Muscle of arm (tissue), 1 donor: ENCODE measurements at regions not wholly inside any gene's neighbourhood (a gene's known extent, or its start where the extent isn't known, plus 50 kb on each side); places are given as distances from the start of the nearest gene placed in this dataset.
"Not testable (repeated sequence)": the region's sequence is repeated elsewhere in the genome, so short reads cannot be mapped to it uniquely, and the experiment has no call there.

Experiments
- DNase-seq: peaks from one replicate; pipeline ENCODE4 v3.0.0-alpha.2; 2013

DNA sequence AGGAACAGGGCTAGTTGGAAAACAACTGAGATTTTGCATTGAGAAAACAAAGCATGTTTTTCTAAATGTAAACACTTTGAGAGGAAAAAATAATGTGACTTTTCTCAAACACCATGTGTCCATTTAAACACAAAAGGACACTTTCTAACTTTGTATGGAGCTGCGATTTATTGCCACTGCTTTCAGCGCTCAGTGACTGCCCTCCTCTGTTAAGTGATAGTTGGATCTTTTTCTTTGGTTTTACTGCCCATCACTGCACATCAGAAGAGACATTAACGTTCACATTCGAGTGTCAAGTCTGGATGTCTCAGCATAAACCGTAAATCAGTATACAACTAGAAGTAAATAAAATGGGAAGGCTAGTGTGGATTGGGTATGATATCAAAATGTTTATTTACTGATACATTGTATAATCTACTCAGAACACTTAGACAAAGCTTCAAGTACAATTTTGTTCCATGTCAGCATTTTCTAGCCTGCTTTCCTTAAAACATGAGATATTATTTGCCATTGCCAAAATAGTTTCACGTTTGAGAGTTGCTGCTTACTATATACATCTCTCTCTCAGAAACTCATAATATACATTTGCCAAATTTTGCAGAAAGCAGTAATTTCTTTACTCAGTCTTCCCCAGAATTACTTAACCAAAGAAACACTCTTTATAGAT is 237.6 kb downstream of the IKZF2 start:
- no peak for DNase-seq

DNA sequence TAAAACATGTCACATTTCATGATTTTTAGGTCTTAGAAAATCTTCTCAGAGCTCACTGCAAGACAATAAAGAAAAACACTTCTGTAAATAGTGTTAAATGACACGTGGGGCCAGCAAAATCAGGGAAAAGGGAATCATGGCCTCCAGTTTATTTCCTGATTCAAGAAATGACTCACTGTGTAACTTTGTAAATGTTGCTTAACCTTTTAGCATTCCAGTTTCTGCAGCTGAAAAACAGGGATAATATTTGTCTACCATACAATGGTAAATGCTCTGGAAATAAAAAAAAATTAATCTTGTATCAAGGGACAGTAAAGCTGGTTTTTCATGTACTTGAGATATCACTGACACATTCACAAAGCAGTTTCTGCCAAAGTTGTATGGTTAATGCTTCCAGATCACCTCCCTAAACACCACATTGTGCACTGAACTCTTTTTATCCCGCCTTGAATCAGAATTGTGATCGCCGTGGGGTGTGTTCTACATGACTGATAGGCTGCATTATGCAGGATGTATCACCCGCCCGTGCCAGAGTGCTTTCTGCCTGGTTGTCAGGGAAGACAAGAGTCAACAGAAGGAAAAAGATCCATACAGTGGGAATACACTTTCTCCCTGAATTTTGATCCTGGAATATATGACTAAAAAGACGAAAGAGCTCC is 238.8 kb downstream of the IKZF2 start:
- no peak for DNase-seq

DNA sequence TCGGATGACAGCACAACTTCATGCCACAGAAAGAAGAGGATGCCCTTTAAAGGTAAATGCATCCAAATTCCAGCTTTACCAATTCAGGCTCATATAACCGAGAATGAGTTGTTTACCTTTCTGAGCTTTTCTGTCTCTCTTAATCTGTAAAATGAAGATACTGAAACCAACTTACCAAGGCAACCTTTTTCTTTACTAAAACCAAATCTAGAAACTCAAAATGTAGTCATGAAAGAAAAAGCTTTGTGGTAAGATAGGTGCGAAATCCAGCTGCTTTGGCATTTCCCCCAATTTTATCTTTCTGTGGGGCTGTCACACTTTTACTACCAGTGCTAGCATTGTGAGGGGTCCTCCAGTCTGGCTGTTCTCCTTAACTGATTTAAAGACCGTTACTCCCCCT is 240.4 kb downstream of the IKZF2 start:
- DNase-seq: no peak

DNA sequence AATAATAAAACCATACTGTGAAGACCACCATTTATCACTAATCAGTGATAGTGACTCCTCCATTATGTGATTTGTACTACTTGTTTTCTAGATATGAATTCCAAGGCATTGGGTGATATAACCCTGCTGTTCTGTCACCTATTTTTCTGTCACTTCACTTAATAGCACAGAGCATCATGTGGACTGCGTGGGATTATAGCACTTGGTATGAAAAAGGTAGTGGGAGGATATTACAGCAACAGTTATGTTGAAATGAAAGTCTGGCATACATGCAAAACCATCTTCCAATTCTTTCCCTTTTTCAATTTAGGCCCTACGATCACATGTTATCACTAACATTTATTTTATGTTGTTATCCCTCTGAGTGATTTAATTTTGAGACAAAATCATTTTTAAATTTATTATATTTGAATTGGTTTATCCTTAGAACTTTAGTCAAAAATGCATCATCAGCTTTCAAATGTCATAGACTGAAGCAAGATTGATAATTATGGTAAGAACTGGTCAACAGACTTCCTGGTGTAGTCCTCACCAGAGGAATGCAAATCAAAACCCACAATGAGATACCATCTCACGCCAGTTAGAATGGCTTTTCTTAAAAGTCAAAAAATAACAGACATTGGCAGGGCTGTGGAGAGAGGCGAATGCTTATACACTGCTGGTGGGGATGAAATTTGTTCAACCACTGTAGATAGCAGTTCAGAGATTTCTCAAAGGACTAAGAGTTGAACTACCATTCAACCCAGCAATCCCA is 242.6 kb downstream of the IKZF2 start:
- no peak for DNase-seq

DNA sequence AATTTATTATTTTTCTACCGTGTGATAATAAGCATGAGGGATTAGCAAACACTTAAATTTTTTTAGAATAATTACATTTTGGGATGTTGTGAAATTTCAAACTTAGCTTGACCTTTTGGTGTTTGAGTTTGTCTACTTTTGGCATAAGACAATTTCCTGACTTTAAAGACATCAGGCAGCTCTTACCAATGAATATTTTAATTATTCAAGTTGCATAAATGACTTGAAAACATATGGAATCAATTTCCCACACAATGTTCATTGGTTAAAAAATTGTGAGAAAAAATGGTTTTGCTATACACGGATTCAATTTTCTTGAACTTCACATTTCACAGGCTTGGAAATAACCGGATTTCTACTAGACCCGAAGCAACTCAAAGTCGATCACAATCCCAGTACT is 243.4 kb downstream of the IKZF2 start:
- no peak for DNase-seq

DNA sequence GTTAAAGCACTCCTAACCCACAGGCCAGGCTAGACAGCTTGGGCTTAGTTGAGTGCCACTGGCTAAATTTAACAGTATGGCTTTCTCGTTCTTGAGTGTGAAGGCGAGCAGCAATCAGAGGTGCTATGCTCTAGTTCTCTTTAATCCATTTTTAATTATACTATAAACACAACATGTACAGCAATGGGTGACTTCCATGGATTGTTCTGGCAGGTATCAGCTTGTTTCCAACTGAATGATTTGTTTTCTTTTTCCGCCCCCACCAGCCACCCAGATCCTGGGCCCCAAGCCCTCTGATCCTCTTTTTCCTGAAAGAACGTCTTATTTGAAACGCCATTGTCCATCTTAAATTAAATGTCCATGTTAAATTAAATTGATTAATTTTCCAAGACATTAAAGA is 244.8 kb downstream of the IKZF2 start:
- no peak for DNase-seq

DNA sequence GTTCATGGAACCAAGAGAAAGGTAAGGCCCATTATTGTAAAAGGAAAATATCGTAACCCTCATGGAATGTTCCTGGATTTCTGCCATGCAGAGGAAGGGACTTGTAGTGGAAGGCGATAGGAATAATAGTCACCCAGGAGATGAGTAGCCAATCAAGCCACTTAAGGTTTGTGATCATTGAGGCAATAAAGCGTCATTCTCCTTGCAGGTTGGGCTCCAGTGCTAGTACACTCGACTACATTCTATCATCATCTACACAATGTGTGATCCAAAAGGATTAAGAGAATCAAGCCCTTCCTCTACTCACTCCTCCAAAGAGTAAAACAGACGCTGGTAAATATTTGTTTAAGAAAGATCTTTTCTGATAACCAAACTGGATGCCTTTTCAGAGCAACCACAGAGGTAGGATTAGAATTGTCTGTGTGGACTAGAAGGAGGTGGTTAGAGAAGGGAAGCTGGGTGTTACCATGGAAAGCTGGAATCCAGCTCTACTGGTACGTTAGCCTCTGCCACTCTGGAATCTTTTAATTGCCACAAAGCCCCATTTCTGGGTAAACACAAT is 245.7 kb downstream of the IKZF2 start:
- DNase-seq: no peak

DNA sequence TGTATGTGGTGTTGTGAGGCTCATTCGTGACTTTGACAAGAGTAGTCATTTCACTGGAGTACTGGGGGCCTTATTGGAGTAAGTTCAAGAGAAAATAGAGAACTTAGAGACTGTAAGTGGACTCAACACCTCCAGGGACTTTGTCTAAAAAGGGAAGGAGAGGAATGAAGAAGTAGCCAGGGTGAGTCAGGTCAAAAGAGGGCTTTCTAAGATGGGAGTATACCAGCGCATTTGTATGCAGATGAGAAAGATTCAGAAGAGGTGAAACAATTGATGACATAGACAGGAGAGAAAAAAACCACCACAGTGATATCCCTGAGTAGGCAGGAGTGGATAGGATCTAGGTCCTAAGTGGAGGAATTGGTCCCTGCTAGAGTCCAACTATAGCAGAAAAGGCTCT is 246.8 kb downstream of the IKZF2 start:
- DNase-seq: no peak

DNA sequence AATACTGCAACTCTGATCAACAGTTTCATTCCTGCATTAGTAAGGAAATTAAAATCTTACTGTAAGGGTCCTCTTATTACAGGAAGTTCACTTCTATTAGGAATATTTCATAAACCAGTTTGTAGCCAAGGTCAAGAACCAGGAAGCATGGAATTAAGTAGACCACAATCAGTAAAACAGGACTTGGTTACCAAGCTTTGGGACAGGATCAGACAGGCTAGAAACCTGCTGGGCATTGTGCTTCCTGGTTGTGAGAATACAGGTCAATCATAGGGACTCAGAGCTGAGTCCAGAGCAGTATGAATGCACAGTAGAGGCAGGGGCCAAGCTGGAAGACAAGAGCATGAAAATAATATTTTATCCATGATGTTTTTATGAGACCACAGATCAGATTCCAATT is 248.0 kb downstream of the IKZF2 start:
- no peak for DNase-seq

DNA sequence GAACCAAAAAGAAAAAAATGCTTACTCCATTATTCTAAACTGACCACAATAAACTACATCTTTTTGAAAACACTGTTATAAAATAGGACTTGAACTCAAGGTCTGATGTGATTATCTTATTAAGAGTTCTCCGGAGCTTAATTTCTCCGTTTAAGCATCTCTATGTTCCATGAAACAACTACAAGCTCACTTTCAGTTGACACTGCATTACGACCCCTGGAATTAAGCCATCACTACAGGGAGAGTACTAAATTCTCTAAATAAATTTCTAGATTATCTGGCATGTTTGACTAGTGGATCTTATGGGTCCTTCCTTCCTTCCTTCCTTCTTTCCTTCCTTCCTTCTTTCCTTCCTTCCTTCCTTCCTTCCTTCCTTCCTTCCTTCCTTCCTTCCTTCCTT is 249.0 kb downstream of the IKZF2 start:
- DNase-seq: no peak

DNA sequence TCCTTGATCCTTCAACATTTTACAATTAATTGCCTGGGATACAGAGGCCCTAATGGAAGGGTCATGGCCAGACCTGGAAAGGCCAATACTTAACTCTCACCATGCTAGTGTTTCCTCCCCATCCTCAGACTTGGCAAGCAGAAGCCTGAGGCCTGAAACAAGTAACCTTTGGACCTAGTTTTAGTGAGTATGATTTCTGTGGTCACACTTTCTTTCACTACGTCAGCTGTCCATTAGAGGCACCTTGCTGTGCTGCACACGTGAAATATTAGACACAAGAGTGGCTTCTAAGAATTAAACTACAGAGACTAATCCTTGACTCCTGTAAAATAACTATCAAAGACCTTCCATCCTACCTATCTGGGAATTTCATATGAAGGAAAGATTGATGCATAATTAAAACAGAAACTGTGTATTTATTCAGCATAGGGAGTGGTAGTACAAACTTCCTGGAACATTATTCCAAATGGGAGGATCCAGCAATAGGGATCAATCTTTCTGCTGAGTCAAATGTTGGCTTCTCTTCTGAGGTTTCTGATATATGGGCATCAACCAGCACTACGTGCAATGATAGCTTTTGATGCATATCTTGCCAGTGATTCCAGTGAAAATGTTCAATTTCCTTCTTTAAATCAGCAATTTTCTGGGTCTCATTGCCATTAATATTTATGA is 249.7 kb downstream of the IKZF2 start:
- DNase-seq: no peak

DNA sequence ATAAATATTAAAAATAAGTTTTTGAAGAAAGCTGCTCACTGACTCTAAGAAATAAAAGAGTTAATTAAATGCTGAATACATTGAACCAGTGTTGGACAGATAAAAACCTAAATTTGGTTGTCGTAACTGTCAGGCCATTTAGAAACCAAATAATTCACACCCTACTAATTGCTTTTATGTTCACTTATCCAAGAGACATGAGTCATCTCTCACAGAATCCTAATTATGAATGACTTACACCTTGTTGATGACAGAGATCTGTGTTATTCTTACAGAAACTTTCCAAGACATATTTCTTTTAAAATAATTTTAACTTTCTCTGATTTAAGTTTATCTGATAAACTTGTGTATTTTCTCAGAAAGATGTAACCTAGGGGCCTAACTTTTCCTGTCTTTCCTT is 250.7 kb downstream of the IKZF2 start:
- no peak for DNase-seq

DNA sequence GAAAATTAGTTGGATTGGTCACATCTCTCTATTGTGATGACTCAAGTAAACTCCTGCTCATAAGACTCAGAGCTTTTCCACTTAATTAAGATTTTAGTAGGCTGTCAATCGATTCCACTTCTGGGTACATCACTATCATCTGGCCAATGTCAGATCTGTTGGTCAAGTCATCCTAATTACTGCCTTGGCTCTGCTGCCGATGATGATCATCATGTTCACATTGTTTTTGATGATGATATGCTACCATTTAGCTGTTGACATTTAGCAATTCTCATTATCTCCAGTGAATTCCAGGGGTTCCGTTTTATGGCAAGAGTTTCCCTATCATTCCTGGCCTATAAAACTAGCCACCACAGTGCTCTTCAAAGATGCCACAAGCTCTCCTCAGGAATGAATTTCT is 253.4 kb downstream of the IKZF2 start:
- no peak for DNase-seq

DNA sequence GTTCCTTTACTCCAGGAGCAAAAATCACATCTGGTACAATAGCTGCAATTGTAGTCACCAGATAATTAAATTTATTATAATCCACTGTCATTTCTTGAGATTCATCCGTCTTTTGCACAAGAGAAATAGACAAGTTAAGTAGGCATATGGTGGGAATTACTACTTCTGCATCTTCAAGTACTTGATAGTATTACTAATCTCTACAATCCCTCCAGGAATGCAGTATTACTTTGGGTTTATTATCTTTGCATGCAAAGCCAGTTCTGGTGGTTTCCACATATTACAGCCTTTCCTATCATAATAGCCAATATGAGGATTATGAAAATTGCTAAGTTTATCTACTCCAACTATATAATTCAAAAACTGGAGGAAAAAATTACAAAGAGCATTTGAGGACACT is 254.1 kb downstream of the IKZF2 start:
- no peak for DNase-seq

DNA sequence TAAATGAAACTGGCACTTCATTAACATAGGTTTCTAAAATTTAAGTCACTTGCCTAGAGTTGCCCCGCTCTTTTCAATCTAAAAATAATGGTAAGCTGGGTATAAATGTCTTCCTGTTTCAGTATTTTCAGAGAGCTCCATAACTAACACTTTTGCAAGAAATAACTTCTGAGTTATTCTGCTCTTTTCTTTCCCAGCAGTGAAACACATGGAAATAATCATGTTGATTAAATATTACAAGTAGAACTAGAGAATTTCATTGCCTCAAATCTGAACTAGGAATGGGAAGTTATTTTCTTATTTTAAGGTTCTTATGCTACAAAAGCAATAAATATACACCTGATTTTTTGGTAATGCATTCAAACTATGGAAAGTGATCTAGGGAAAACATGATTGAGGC is 257.4 kb downstream of the IKZF2 start:
- DNase-seq: no peak

DNA sequence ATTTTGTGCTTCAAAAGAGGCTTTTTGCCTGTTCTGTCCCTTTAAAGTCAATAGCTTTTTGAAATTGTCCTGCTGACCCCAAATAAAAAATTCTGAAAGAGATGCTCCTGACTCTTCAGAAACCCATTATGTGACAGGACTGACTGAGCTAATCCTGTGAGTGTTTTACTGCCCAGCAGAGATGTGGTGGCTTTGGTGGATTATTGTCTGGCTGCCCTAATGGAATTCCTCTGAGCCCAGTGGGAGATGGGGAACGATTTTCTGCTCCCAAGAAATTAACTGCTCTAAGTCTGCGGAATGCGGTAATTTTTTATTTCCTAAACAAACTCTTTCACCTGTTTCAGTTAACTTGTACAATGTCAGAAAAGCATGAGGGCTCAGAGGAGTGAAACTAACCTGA is 258.2 kb downstream of the IKZF2 start:
- DNase-seq: no peak

DNA sequence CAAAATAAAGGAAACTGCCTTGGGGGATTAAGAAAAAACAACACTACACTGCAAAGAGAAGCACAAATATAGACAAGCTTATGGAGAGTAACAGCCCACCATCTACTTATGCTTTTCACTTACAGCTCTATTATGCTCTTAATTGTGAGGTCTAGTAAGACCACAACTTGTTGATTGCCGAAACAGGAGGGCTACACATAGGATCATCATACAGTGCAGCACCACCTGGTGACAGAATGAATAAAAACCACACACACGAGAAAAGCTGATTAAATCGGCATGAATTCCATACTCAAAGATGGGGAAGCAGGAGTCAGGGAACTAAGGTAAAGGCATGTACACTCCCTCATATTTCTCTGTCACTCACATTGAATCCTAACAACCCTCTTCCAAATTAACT is 259.2 kb downstream of the IKZF2 start:
- no peak for DNase-seq

DNA sequence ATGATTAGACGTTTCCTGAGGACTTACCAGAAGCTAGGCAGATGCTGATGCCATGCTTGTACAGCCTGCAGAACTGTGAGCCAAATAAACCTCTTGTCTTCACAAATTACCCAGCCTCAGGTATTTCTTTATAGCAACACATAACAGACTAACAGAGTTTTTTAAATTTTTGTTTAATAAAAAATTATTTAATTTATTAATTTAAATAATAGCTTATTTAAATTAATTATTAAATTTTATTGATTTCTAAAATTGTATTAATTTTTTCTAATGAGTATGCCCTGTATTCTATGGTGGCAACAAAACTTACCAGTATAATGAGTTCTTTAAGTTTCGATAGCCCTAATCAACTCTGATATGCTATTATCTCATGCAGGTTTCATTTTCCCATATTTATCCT is 259.8 kb downstream of the IKZF2 start:
- DNase-seq: no peak

DNA sequence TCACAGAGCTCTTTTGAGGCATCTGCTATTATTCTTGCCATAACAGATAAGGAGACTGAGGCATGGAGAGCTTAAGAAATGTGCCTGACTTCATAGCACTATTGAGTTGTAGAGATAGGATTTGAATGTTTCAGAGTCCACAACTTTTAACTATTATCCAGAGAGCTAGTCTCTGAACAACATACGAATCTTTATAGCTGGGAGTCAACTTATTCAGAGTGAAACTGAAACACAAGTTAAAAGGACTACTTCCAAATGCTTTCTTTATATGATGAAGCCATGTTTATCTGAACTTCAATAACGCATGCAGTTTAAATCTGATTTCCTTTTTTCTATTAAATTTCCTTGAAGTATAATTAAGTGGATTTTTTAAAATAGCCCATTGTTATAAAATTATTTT is 268.8 kb downstream of the IKZF2 start:
- no peak for DNase-seq

DNA sequence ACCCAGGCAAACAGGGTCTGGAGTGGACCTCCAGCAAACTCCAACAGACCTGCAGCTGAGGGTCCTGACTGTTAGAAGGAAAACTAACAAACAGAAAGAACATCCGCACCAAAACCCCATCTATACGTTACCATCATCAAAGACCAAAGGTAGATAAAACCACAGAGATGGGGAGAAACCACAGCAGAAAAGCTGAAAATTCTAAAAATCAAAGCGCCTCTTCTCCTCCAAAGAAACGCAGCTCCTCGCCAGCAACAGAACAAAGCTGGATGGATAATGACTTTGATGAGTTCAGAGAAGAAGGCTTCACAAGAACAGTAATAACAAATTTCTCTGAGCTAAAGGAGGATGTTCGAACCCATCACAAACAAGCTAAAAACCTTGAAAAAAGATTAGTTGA is 274.9 kb downstream of the IKZF2 start:
- not testable (repeated sequence) for DNase-seq

DNA sequence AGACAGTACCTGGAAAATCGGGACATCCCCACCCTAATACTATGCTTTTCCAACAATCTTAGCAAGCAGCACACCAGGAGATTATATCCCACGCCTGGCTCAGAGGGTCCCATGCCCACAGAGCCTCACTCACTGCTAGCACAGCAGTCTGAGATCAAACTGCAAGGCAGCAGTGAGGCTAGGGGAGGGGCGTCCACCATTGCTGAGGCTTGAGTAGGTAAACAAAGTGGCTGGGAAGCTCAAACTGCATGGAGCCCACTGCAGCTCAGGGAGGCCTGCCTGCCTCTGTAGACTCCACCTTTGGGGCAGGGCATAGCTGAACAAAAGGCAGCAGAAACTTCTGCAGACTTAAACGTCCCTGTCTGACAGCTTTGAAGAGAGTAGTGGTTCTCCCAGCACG is 275.5 kb downstream of the IKZF2 start:
- DNase-seq: not testable (repeated sequence)

DNA sequence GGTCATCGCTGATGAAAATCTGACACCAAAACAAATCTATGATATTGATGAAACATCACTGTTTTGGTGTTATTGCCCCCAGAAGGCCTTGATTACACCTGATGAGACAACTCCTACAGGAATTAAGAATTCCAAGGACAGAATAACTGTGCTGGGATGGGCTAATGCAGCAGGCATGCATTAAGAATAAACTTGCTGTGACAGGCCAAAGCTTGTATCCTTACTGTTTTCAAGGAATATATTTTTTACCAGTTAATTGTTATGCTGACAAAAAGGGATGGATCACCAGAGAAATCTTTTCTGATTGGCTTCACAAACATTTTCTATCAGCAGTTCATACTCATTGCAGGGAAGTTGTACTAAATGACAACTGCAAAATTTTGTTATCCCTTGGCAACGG is 278.2 kb downstream of the IKZF2 start:
- DNase-seq: no peak

DNA sequence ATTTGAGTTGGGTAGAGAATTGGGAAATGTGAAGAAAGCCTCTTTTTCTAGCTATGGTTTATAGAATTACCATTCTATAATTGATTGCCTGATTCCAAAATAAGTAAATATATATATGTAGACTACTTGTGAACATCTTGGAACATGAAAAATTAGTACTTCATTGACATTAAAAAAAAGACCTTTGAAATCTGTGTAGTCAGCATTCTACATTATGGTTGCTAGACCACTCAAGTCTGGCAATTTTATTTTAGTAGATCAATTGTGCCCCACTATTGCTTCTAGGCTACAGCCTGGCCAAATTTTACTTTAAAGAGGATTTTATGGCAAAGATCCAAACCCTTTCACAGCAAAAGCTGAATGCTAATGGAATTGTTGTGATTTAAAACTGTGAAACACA is 279.8 kb downstream of the IKZF2 start:
- DNase-seq: no peak
